A673 (cell line): ENCODE measurements at regions not wholly inside any gene's neighbourhood (a gene's known extent, or its start where the extent isn't known, plus 50 kb on each side); places are given as distances from the start of the nearest gene placed in this dataset.
A peak's percentile ranks its signal among the peaks of the same experiment; 100 is the strongest.

ENCODE experiments used
- BruUV-seq: library from RNA; stranded (reverse); fragments of 400-500 nt; replicated peaks from 2 replicates; lab custom pipeline; 2021; lab: Mats Ljungman, UMichigan
- CTCF ChIA-PET: fragments of 300-600 bp; sonication (Branson Sonifier 250); formaldehyde crosslinking; loops from one replicate; lab custom pipeline; 2022; ENCODE audit warnings: antibody characterized with exemption; lab: Charles Lee
- POLR2A ChIA-PET: fragments of 300-600 bp; sonication (Branson Sonifier 250); formaldehyde crosslinking; loops from one replicate; lab custom pipeline; 2022; ENCODE audit warnings: antibody characterized with exemption; ENCODE audit not compliant: low non-redundant PET; lab: Charles Lee
- DNase-seq: peaks from one replicate; pipeline ENCODE4 v3.0.0-alpha.2; 2015; ENCODE audit warnings: low spot score
- H3K27ac ChIP-seq: fragments of 200-600 bp; sonication (generic); 2 replicates; pipeline ENCODE4 v1.5.1; 2016; ENCODE audit warnings: mixed run types, low read depth, mild to moderate bottlenecking, mixed read lengths, antibody characterized with exemption, low read length; ENCODE audit not compliant: poor library complexity, severe bottlenecking
- H3K27me3 ChIP-seq: fragments of 200-600 bp; sonication (generic); replicated peaks from 2 replicates; pipeline ENCODE4 v1.6.1; 2017; ENCODE audit warnings: mixed run types, low read depth, mild to moderate bottlenecking, mixed read lengths, antibody characterized with exemption, low read length; ENCODE audit not compliant: insufficient read depth, poor library complexity
- H3K36me3 ChIP-seq: fragments of 200-600 bp; sonication (generic); 2 replicates; pipeline ENCODE4 v1.6.1; 2016; ENCODE audit warnings: mixed run types, mild to moderate bottlenecking, mixed read lengths, antibody characterized with exemption, low read length; ENCODE audit not compliant: insufficient read depth, poor library complexity, severe bottlenecking
- H3K4me1 ChIP-seq: fragments of 200-600 bp; sonication (generic); 2 replicates; pipeline ENCODE4 v1.6.1; 2017; ENCODE audit warnings: mixed run types, mild to moderate bottlenecking, mixed read lengths, antibody characterized with exemption, low read length; ENCODE audit not compliant: insufficient read depth, poor library complexity, severe bottlenecking
- H3K4me3 ChIP-seq: fragments of 200-600 bp; sonication (generic); 2 replicates; pipeline ENCODE4 v1.5.1; 2016; ENCODE audit warnings: low read depth, mixed run types, mild to moderate bottlenecking, mixed read lengths, low read length; ENCODE audit not compliant: poor library complexity, severe bottlenecking
- H3K9me3 ChIP-seq: fragments of 200-600 bp; sonication (generic); 2 replicates; pipeline ENCODE4 v1.6.1; 2016; ENCODE audit warnings: mixed run types, low read depth, mild to moderate bottlenecking, mixed read lengths, antibody characterized with exemption, low read length; ENCODE audit not compliant: poor library complexity, severe bottlenecking
- EZH2 ChIP-seq: fragments of 200-600 bp; sonication (generic); IDR thresholded peaks from 2 replicates; pipeline ENCODE4 v1.6.1; 2017; ENCODE audit warnings: borderline replicate concordance, low read depth, mild to moderate bottlenecking, mixed read lengths, antibody characterized with exemption, low read length; ENCODE audit not compliant: poor library complexity, severe bottlenecking
- intact Hi-C: fragments of 100-400 bp; cut with micrococcal nuclease; formaldehyde crosslinking; loops from one replicate; pipeline ENCODE4 v1.10.0; 2022; ENCODE audit not compliant: unreplicated experiment
- TF ChIP-seq, protein P1 (sequence below): fragments of 300-800, 200-600 bp; sonication (generic); conservative IDR thresholded peaks from 2 replicates; pipeline ENCODE4 v1.5.1; 2017; ENCODE audit warnings: low read depth, mild to moderate bottlenecking, antibody characterized with exemption, low read length, moderate library complexity, mixed read lengths

DNA sequence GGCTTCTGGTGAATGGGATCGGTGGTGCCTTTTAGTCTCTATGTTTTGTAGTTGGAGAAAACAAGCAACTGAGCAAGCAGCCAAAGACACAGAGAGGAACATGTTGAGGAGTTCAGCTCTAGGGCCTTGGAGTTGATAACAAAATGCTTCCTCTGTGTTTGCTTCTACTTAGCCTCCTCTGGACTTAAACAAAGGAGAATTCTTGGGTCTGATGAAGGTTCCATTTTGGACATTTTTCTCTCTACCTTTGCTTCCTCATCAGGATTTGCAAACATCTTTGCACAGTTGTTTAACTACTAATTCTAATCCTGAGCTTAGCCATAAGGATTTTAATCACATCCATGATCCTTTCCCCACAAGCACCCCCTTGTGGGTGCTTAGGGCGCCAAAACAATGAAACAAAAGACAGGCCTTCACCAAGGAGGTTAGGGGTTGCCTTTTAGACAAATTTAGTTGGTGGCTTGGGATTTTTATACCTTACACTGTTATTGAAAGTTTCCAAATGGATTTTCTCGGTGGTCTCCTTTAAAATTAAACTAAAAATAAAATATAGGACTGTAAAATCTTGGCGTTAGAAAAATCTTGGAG lies 148.5 kb upstream of the SATB2 start:
- no peak overlapping the region for H3K27ac ChIP-seq
- ChIA-PET POLR2A (no interaction called here), CTCF (no interaction called here)
- no peaks in the 10 kb centered on the region for H3K9me3 ChIP-seq
- peaks cover 29% of the 10 kb centered on the region for H3K4me1 ChIP-seq
- BruUV-seq = no TSS peak
- no peak for TF ChIP-seq EZH2
- TF ChIP-seq, protein P1, sequence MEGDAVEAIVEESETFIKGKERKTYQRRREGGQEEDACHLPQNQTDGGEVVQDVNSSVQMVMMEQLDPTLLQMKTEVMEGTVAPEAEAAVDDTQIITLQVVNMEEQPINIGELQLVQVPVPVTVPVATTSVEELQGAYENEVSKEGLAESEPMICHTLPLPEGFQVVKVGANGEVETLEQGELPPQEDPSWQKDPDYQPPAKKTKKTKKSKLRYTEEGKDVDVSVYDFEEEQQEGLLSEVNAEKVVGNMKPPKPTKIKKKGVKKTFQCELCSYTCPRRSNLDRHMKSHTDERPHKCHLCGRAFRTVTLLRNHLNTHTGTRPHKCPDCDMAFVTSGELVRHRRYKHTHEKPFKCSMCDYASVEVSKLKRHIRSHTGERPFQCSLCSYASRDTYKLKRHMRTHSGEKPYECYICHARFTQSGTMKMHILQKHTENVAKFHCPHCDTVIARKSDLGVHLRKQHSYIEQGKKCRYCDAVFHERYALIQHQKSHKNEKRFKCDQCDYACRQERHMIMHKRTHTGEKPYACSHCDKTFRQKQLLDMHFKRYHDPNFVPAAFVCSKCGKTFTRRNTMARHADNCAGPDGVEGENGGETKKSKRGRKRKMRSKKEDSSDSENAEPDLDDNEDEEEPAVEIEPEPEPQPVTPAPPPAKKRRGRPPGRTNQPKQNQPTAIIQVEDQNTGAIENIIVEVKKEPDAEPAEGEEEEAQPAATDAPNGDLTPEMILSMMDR = peak; percentile 55
- no peaks in the 10 kb centered on the region for H3K27me3 ChIP-seq
- H3K36me3 ChIP-seq = no peaks in the 10 kb centered on the region
- DNase-seq = peak; percentile 44
- H3K4me3 ChIP-seq = no peak overlapping the region
- intact Hi-C loops = loop anchor here (10.0 kb wide), 1 partner anchor 1291 kb away; no protein-coding TSS in a partner anchor

GRCh38 chr2:199603721-199604291 lies 146.1 kb upstream of the SATB2 start:
- no peak for DNase-seq
- CTCF ChIA-PET = no interaction called here
- Histone ChIP-seq H3K9me3 (no peaks in the 10 kb centered on the region), H3K4me3 (no peak overlapping the region), H3K4me1 (peaks cover 33% of the 10 kb centered on the region), H3K36me3 (no peaks in the 10 kb centered on the region), H3K27me3 (no peaks in the 10 kb centered on the region), H3K27ac (peak overlapping the region; percentile 76)
- POLR2A ChIA-PET = no interaction called here
- TF ChIP-seq, protein P1 = no peak
- no peak for TF ChIP-seq EZH2
- BruUV-seq = no TSS peak
- intact Hi-C loops = loop anchor here (2.0 to 10.0 kb wide), 3 partner anchors 135 to 1289 kb away; no protein-coding TSS in a partner anchor

DNA sequence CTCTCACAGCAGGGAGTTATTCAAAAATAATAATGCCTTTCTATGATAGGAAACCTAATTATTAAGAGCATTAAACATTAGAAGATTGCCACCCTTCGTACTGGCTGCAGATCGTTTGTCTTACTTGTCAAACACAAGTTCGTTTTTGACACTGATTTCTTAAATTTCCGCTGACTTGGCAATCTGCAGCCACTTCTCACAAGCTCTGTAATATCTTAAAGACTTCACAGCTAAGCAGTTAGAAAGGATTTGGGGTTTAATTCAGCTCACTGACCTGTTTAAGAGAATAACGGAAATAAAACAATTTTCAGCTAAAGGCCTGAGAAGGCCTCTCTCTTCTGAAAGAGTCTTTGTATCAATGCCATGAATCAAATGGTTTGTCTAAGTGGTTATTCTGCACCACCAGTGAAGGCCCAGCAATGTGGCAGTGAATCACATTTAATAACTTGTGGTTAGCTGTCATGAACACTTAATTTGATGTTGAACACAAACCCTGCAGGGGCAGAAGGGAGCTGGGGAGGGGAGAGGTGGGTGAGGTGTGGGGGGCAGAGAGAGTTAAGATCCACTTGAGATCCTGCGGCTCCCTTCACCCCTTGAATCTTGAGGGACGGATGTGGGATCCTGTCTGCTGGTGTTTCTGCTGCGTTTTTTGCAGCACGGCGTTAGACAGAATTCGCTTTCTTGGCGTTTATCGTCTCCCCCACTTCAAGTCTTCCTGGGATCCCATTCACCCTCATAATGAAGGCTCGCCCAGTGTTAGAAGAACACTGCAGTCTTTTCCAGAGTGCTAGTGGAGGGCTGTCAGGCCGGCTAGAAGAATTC lies 145.4 kb upstream of the SATB2 start:
- intact Hi-C loops = loop anchor here (2.0 to 10.0 kb wide), 3 partner anchors 136 to 1288 kb away; no protein-coding TSS in a partner anchor
- peak; percentile 80 for DNase-seq
- Histone ChIP-seq H3K36me3 (no peaks in the 10 kb centered on the region), H3K9me3 (no peaks in the 10 kb centered on the region), H3K4me3 (no peak overlapping the region), H3K27ac (peak overlapping the region; percentile 76), H3K4me1 (peaks cover 33% of the 10 kb centered on the region), H3K27me3 (no peaks in the 10 kb centered on the region)
- no TSS peak for BruUV-seq
- no peak for TF ChIP-seq EZH2
- TF ChIP-seq, protein P1 = no peak
- POLR2A ChIA-PET = interaction anchor here (0.9 kb wide), 1 partner anchor 1292 kb away, joined by 3 read pairs; no protein-coding TSS in a partner anchor
- CTCF ChIA-PET = no interaction called here
